SK-N-SH treated with all-trans-retinoic acid at 6 μM for 48 hours (cell line): ENCODE measurements at regions not wholly inside any gene's neighbourhood (a gene's known extent, or its start where the extent isn't known, plus 50 kb on each side); places are given as distances from the start of the nearest gene placed in this dataset.

Experiments used
- ARNTL ChIP-seq: fragments of 450-650 bp; formaldehyde crosslinking; IDR thresholded peaks from 2 replicates; pipeline ENCODE4 v1.5.0; 2020; ENCODE audit warnings: low read depth, mild to moderate bottlenecking, moderate library complexity, borderline replicate concordance
- GLIS3 ChIP-seq: fragments of 250-450 bp; sonication (Bioruptor Pico); IDR thresholded peaks from 2 replicates; pipeline ENCODE4 v1.5.0; 2020; ENCODE audit warnings: mild to moderate bottlenecking, moderate library complexity
- ISL1 ChIP-seq: fragments of 250-450 bp; sonication (Bioruptor Pico); IDR thresholded peaks from 2 replicates; pipeline ENCODE4 v2.1.2; 2022; ENCODE audit warnings: mild to moderate bottlenecking, moderate library complexity
- POU6F1 ChIP-seq: fragments of 250-450 bp; sonication (Bioruptor Pico); IDR thresholded peaks from 2 replicates; pipeline ENCODE4 v1.8.0; 2021; ENCODE audit warnings: low read depth, mild to moderate bottlenecking, moderate library complexity, borderline replicate concordance
- ZFP30 ChIP-seq: fragments of 450-650 bp; formaldehyde crosslinking; IDR thresholded peaks from 2 replicates; pipeline ENCODE4 v1.5.0; 2022; ENCODE audit warnings: mild to moderate bottlenecking, moderate library complexity
- TF ChIP-seq, protein P1 (sequence below): fragments of 250-450 bp; sonication (Bioruptor Pico); IDR thresholded peaks from 2 replicates; pipeline ENCODE4 v1.8.0; 2020; ENCODE audit warnings: mild to moderate bottlenecking, moderate library complexity, borderline replicate concordance
- TF ChIP-seq, protein P2 (sequence below): fragments of 250-450 bp; sonication (Bioruptor Pico); IDR thresholded peaks from 2 replicates; pipeline ENCODE4 v1.5.0; 2020; ENCODE audit warnings: mild to moderate bottlenecking, moderate library complexity

- TF ChIP-seq ZFP30 (CRISPR knock-in tag) (no peak), POU6F1 (CRISPR knock-in tag) (no peak), ARNTL (no peak), ISL1 (CRISPR knock-in tag) (no peak), GLIS3 (no peak)
- TF ChIP-seq, protein P1, sequence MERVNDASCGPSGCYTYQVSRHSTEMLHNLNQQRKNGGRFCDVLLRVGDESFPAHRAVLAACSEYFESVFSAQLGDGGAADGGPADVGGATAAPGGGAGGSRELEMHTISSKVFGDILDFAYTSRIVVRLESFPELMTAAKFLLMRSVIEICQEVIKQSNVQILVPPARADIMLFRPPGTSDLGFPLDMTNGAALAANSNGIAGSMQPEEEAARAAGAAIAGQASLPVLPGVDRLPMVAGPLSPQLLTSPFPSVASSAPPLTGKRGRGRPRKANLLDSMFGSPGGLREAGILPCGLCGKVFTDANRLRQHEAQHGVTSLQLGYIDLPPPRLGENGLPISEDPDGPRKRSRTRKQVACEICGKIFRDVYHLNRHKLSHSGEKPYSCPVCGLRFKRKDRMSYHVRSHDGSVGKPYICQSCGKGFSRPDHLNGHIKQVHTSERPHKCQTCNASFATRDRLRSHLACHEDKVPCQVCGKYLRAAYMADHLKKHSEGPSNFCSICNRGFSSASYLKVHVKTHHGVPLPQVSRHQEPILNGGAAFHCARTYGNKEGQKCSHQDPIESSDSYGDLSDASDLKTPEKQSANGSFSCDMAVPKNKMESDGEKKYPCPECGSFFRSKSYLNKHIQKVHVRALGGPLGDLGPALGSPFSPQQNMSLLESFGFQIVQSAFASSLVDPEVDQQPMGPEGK (CRISPR knock-in tag) = no peak
- TF ChIP-seq, protein P2, sequence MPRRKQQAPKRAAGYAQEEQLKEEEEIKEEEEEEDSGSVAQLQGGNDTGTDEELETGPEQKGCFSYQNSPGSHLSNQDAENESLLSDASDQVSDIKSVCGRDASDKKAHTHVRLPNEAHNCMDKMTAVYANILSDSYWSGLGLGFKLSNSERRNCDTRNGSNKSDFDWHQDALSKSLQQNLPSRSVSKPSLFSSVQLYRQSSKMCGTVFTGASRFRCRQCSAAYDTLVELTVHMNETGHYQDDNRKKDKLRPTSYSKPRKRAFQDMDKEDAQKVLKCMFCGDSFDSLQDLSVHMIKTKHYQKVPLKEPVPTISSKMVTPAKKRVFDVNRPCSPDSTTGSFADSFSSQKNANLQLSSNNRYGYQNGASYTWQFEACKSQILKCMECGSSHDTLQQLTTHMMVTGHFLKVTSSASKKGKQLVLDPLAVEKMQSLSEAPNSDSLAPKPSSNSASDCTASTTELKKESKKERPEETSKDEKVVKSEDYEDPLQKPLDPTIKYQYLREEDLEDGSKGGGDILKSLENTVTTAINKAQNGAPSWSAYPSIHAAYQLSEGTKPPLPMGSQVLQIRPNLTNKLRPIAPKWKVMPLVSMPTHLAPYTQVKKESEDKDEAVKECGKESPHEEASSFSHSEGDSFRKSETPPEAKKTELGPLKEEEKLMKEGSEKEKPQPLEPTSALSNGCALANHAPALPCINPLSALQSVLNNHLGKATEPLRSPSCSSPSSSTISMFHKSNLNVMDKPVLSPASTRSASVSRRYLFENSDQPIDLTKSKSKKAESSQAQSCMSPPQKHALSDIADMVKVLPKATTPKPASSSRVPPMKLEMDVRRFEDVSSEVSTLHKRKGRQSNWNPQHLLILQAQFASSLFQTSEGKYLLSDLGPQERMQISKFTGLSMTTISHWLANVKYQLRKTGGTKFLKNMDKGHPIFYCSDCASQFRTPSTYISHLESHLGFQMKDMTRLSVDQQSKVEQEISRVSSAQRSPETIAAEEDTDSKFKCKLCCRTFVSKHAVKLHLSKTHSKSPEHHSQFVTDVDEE (CRISPR knock-in tag) = no peak
Observed at GRCh38 chr2:65920659-65921058, 488.3 kb upstream of the SPRED2 start.
